NCI-H2227 (cell line): ENCODE measurements at regions not wholly inside any gene's neighbourhood (a gene's known extent, or its start where the extent isn't known, plus 50 kb on each side); places are given as distances from the start of the nearest gene placed in this dataset.
A peak's percentile ranks its signal among the peaks of the same experiment; 100 is the strongest.

ENCODE experiments used
- DNase-seq: peaks from one replicate; lab custom pipeline; 2025; ENCODE audit not compliant: unreplicated experiment; lab: John Stamatoyannopoulos, UW

DNA sequence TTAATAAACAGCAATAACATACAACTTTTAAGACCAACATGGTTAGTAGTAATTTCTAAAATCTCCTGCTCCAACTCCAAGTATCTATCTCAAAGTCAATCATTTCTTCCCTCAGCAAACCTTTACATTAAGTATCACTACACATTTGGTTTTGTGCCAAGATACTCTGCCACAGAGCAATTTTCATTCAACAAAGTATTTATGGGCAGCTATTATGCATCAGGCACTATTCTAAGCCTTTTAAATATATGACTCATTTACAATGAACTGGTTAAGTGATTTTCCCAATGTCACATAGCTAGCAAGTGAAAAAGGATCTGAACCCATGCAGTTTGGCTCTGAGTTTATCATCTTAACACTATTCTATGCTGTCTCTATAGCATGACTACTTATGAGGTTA is 264.3 kb downstream of the NOL4 start:
- no peak for DNase-seq

- no peak for DNase-seq
These were observed 265.1 kb downstream of the NOL4 start for GRCh38 chr18:33959609-33960008.

DNA sequence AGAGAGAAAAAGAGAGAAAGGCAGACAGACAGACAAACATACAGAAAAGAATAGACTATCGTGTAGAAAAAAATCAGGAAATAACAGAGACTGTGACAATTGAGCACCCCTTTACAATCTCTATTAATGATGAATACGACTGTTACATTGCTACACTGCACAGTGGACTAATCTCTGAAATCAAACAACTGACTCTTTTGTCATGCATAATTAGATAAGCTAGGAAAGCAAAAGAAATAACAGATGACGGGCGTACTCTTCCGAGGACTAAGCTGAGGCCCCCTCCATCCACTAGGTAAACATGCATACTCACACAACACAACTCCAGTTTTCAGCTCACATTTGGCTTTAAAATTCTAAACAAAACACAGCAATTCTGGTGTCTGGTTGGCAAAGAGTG is 267.0 kb downstream of the NOL4 start:
- no peak for DNase-seq

DNA sequence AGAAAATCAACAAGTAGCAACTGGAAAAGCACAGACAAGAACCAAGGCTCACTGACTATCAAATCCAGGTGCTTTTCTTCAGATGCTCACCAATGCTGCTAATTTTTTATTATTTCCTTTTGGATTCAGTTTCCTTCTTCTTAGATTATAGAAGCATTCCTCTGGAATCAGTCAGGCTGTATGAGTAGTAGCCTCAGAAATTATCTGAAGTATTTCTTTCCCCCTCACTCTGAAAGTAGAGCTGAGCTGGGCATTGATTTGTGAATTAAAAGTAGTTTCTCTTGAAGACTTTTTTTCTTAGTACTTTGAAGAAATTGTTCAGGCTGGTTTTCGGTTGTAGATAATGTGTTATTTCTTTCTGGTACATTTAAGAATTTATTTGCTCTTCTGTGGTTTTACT is 273.7 kb downstream of the NOL4 start:
- DNase-seq = no peak

- no peak for DNase-seq
These were observed 278.4 kb downstream of the NOL4 start for GRCh38 chr18:33946336-33946735.

GRCh38 chr18:33944493-33944892 is 280.2 kb downstream of the NOL4 start:
- no peak for DNase-seq

DNA sequence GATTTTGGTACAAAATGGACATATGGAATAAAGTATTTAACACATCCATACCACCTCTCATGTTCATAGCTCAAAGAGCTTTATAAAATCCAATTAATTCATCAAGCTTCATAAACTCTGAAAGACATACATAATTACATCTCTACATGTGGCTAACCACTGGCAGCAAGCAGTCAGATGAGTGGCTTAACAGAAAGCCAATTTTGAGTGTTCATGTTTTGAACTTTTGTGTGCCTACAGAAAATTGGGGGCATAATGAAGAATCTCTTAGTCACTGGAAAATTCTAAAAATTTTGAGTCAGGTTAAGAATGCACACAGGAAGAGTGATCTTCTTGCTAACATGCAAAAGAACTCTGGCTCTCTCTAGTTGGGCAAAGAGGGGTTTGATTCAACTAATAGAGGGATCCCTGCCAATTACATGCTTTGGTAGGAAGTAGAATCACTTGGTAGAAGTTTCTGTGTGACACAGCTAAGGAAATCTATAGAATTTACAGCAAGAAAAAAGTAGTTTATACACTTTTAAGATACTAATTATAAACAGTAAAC is 287.4 kb downstream of the NOL4 start:
- DNase-seq = no peak

GRCh38 chr18:33934258-33934657 is 290.5 kb downstream of the NOL4 start:
- DNase-seq = no peak

- DNase-seq = no peak
These were observed 296.5 kb downstream of the NOL4 start for GRCh38 chr18:33928231-33928630.

DNA sequence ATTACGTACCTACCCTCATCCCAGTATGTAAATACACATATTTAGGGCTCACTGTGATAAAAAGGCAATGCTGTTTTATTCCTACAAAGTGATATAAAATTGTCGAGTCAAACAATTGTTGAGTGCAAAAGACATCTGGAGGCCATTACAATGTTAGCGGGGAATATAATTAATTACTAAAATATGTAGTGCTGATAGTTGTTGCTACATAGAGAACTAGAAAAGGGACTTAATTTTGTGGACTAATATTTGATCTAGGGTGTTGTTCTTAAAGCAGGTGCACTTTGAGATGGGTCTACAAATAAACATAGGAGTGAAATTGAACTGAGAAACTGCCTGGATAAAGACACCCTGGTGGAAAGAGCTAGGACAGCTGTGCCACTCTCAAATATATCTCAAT is 300.1 kb downstream of the NOL4 start:
- peak; percentile 18 for DNase-seq

DNA sequence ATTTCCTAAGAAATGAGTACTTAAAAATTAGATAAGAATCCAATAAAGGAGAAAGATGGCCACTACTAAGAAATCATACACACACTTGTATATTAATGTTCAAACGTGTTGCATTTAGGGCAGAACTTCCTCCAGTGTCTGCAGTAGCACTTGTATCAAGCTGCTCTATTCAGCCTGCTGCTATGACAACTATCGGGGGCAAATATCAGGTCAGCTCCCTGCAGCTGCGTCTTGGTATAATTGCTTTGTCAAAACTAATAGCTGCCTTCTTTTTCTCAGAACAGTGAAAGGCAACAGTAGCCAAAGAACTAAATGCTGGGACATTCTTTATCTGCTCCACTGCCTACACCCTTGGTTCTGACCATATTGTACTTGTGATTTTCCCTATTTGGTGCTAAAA is 300.7 kb downstream of the NOL4 start:
- DNase-seq = peak; percentile 87

DNA sequence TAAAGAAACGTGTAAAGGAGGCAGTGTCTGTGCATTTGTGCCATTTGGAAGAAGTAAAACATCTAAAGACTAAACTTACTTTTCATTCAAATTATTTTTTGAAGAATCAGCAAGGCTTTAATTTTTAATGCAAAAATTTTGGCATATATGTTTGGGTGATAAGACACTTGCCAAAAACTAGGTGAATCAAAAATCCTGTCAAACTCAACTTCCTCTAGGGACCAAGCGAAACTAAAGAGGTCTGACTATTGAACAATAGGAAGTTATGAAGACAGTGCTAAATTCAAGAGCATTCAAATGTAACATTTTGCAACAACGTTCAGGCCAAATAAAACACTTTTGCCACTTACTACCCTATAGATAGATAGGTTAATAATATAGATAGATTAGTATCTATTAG is 306.1 kb downstream of the NOL4 start:
- no peak for DNase-seq

DNA sequence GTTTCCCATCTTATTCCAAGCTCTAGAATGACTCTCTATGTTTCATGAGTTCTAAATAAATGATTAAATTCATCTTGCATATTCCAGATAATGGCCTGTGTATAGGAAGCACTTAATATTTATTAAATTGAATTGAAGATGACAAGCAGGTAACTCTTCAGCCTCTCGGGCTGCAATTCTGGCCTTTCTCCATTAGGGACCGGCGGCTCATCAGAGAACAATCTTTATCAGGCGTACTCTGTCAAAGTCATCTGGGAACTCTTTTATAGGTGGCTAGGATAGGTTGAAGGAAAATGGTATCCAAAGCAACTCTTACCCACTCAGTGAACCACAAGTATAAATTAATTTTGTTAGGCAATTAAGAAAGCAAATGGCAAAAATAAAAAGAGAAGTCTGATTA is 308.5 kb downstream of the NOL4 start:
- DNase-seq = no peak

DNA sequence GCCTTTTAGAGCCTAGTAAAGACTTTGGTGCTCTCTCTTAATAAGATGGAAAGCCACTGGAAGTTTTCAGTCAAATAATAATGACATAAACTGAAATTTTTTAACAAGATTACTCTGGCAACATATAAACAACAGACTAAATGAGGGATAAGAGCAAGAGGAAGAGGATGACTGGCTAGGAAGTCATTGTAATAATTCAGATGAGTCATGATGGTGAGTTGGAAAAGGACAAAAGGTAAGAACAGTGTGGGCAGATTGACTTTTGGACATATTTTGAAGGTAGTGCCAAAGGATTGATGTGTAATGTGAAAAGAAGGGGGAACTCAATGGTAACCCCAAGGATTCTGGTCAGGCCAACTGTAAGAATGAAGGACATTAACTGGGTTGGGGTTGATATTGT is 310.3 kb downstream of the NOL4 start:
- no peak for DNase-seq

GRCh38 chr18:33906046-33906445 is 318.7 kb downstream of the NOL4 start:
- no peak for DNase-seq

- no peak for DNase-seq
These were observed 322.7 kb downstream of the NOL4 start for GRCh38 chr18:33901894-33902512.

GRCh38 chr18:33900638-33901037 is 322.6 kb downstream of the ASXL3 start:
- DNase-seq = no peak

- DNase-seq = no peak
These were observed 320.4 kb downstream of the ASXL3 start for GRCh38 chr18:33898427-33898826.

DNA sequence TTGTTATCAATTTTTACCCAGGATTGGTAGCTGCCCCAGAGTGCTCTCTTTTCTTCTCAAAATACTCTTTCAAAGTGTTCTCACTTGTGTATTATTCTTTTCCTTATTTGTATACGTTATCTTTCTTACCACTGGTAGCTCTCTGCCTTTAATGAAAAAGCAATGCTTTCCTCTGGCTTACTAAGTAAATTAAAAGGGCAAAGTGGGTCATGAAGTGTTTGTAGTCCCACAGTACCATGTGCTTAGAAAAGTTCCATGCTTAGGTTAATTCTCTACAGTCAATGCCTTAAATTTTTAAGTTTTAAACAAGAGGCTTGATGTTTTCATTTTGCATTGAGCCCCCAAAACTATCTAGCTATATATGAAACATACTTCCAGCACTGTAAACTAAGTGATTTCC is 300.2 kb downstream of the ASXL3 start:
- DNase-seq = no peak

- DNase-seq = no peak
These were observed 297.1 kb downstream of the ASXL3 start for GRCh38 chr18:33875029-33875565.

DNA sequence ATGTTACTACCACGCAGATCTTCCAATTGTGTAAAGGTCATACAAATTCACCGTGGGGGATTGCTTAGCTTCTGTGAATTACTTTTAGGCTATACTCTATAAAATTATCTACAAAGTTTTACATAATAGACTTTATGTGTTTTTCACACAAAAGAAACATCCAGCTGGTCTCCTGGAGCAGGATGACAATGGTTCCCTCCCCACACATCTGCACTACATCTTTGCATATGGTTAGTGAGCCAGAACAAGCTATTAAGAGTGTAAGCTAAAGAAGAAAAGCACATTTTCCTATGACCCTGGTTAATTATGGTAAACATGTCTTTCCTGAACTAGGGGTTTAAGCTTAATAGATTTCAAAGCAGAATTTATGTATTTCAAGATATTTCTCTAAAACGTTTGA is 295.1 kb downstream of the ASXL3 start:
- DNase-seq = no peak

DNA sequence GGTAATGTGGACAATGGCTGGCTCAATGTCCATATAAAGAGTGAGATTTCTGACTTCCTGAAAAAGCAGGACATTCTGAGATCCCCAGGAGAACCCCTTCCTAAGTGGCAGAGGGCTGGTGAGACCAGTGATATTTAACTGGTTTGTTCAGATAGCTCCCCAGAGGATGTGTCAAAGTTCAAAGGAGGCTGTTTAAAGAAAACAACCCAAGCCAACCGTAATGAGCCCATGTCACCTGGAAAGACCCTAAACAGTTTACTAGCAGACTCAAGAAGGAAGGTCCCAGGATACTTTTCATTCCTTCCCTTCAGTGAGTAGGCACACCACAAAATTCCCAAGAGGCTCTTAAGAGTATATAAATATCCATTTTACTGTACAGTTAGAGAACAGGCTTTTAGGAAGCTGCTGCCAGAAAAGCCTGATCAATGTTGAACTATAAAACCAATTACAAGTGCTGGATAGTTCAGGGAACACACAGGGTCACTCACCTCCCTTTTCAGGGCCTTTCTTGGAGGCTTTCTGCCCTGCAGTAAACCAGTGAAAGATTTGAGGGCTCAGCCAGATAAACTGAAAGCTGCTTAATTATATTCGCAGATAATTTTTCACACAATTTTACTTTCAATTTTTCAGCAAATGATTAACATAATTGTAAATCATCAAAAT is 293.5 kb downstream of the ASXL3 start:
- no peak for DNase-seq

DNA sequence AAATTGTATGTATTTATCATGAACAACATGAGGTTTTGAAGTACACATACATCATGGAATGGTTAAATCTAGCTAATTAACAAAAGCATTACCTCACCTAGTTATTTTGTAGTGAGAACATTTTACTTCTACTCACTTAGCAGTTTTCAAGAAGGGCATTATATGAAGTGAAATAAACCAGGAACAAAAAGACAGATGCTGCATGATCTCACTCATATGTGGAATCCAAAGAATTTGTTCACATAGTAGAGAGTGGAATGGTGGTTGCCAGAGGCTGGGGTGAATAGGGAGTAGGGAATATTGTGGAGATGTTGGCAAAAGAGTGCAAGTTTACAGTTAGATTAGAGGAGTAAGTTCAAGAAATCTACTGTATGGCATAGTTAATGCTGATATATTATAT is 292.0 kb downstream of the ASXL3 start:
- DNase-seq = no peak
